ENCODE measurements at regions not wholly inside any gene's neighbourhood (a gene's known extent, or its start where the extent isn't known, plus 50 kb on each side); places are given as distances from the start of the nearest gene placed in this dataset.

GRCh38 chr6:100212131-100212530, 218.1 kb upstream of the MCHR2 start:
- TF ChIP-seq CTCF (IDR thresholded peaks at IDR 0.05) (no peak), POLR2AphosphoS5 (IDR thresholded peaks at IDR 0.05) (no peak), POLR2A (IDR thresholded peaks at IDR 0.05) (no peak)

Measured in prostate gland (tissue), 2 donors.